NCI-H2196 treated with DMSO at 0.1 percent for 48 hours (cell line): ENCODE measurements at regions not wholly inside any gene's neighbourhood (a gene's known extent, or its start where the extent isn't known, plus 50 kb on each side); places are given as distances from the start of the nearest gene placed in this dataset.

Source experiments
- DNase-seq: peaks from one replicate; lab custom pipeline; 2025; ENCODE audit not compliant: unreplicated experiment; lab: John Stamatoyannopoulos, UW

DNA sequence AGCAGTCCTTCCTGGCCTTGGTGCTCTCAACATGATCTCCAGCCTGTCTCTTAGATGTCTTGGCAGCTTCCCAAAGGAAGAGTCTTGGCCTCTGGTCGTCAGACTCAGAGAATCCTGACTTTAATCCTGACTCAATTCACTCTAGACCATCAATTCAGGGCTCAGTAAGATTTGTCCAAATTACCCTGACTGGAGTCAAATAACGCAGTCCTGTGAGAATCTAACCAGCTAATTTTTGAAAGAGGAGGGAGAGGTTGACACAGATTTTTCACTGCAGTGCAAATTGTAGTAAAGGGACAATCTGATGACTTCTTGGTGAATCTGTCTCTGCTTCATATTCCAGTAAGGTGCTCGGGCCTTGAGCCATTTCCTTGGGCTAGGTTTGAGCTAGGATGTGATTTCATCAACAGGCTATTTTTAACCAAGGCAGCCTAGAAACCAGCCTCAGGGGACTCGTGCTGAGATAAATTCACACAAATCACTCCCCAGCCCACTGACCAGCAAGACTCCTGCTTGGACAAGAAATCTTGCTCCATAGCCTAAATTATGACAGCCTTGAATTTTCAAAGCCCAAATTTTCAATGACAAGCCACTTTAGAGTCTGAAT lies 257.4 kb downstream of the ENC1 start:
- no peak for DNase-seq

- no peak for DNase-seq
These were observed 258.2 kb downstream of the ENC1 start for GRCh38 chr5:74382123-74382855.

- DNase-seq = no peak
These were observed 260.3 kb downstream of the ENC1 start for GRCh38 chr5:74380193-74380592.

DNA sequence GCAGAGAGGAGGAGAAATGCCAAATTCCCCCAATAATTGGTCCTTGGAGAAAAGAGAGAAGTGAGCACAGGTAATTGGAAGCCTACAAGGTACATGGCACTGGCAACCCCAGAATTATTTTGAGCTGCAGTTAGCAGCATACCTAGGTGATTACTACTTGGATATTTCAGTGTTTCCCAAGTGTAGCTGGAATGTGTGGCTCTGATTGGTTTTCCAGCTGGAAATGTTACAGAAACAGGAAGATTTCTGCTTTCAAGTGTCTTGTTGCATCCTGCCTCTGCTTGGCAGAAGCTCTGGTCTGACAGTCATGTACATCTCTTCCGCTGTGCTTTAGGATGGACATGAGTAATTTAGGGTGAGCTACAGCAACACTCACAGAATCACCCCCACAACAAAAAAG lies 262.1 kb downstream of the ENC1 start:
- no peak for DNase-seq

DNA sequence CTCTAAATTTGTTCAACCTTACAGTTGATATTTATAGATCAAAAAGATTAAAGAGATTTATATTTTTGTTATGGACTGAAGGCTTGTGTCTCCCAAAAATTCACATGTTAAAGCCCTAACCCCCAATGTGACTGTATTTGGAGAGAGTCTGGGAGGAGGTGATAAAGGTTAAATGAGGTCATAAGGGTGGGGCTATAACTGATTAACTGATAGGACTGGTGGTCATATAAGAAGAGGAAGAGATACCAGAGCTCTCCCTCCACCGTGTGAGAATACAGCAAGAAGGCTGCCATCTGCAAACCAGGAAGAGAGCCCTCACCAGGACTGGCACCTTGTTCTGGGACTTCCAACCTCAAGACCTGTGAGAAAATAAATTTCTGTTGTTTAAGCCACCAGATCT lies 264.3 kb downstream of the ENC1 start:
- no peak for DNase-seq

DNA sequence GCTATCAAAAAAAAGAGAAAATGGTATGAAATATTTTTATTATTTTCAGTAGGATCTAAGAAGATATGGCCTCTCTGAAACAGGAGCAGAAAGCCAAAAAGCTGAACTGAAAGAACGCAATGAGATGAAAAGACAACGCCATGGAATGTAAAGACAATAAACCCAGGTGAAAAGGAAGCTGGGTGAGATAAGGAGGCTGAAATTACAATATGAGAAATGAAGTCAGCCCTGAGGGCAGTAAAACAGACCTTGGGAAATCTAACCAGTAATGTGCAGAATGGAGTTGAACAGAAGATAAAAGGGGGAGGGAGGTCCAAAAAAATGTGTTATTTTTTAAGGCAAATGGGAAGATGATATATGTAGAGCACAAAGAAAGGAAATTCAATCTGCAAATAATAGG lies 265.3 kb downstream of the ENC1 start:
- DNase-seq = no peak

DNA sequence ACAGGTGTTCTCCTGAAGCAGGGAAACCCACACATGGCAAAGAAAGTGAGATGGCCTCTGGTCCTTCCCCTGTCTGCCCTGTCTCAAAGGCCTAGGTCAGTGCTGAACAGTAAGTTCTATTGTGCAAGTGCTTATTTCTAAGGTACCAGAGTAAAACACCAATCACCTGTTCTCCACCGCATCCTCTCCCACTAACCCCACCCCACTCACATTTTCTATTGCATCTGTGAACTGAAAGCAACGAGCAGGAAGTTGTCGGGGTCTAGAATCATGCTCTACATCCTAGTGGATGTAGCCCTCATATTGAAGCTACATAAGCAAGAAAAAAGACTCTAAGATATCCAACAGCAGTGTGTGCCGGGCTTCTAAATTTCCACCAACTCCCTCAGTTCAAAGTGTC lies 265.9 kb downstream of the ENC1 start:
- no peak for DNase-seq

DNA sequence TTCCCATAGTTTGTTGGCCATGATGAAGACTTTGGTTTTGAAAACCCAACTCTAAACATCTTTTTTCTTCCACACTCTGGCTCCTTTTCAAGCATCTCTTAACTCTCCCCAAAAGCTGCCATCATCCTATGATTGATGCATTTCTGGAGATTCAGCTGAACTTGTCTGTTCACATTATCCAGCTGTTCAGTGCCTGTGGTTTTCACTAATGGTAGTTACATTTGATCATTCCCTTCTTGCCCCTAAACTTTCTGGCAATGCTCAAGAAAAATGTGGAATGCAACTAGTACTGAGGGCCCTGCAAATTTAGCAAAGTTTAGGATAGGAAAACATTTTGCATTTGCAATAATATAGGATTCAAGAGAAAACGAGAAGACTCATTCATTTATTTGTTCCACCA lies 267.5 kb downstream of the ENC1 start:
- no peak for DNase-seq

DNA sequence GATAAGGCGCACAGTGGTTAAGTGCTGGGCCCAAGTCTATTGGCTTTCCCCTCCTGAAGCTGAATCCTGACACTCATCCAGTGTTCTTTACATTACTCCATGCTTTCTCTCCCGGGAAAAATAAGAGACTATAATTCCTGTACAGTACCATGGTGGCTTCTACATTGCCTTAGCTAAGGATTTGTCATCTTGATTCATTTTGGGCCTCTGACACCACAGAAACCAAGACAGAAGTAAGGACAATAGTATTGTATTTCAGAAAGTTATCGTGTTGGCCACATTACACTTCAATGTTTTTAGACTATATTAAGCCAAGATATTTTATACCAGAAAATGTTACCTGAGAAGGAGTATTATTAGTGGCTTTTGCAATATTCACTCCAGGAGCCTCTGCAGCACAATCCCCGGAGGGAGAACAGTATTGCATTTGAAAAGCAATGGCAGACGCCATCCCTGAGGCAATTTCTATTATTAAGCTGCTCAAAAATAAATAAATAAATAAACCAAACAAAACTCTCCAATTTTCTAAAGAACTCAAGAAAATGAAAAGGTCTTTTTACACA lies 267.9 kb downstream of the ENC1 start:
- no peak for DNase-seq

GRCh38 chr5:74372051-74372450 lies 268.5 kb downstream of the ENC1 start:
- DNase-seq = no peak

- no peak for DNase-seq
These were observed 268.9 kb downstream of the ENC1 start for GRCh38 chr5:74371621-74372020.

DNA sequence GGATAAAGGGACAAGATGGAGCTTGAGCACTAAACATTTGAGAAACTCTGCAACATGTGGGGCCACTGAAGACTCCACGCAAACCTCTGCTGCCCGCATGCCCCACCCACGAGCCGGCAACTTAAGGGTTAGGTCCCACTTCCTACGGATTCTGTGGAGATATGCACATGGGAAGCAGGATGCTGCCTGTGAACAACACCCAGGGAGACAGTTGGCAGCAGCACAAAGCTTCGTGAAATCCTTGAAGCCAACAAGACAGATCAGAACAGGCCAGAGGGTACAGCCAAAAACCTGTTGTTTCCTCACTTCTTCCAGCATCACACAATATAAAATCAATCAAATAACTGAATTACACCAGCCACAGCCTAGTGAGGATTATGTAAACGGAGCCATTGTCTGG lies 270.4 kb downstream of the ENC1 start:
- no peak for DNase-seq

DNA sequence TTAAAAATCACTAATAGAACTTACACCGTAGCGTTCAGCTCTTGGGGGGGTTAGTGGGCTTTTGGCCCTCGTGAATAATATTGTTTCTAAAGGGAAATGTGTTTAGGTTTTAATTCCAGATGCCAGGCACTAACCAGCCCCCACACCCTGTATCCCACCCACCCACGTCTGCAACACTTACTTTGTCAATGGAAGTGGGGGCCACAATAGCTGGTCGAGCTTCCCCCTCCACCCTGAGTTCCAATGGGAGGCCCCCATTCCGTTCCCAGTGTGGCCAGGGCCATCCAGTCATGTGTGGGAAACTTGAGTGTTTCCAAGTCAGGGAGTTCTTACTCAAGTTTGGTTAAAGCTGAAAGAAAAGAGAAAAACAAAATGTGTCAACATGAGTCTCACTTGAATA lies 271.4 kb downstream of the ENC1 start:
- DNase-seq = no peak

- DNase-seq = no peak
These were observed 272.6 kb downstream of the ENC1 start for GRCh38 chr5:74367934-74368333.

DNA sequence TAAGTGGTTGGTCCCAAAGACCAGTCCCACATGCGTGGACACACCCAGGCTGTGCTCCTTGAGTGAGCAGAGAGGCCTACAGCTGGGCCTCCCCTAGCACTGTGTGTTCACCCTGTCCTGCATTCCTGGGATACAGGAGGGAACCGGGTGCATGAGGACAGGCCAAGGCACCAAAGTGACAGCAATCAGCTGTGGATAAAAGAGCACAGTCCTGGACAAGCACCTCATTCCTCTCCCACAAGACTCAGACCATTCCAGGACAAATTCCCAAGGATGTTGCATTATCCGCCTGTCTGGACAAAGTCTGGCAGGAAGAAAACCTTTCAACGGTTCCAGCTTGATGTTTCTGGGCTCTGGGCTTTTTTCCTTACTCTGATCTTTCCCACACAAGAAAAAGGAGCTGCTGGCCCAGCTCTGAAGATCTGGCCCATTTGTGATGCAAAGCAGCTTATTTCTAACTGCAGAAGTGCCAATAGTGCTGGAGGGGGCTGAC lies 273.2 kb downstream of the ENC1 start:
- DNase-seq = no peak

GRCh38 chr5:74365723-74366122 lies 274.8 kb downstream of the ENC1 start:
- no peak for DNase-seq

- DNase-seq = no peak
These were observed 276.0 kb downstream of the ENC1 start for GRCh38 chr5:74364507-74364906.

DNA sequence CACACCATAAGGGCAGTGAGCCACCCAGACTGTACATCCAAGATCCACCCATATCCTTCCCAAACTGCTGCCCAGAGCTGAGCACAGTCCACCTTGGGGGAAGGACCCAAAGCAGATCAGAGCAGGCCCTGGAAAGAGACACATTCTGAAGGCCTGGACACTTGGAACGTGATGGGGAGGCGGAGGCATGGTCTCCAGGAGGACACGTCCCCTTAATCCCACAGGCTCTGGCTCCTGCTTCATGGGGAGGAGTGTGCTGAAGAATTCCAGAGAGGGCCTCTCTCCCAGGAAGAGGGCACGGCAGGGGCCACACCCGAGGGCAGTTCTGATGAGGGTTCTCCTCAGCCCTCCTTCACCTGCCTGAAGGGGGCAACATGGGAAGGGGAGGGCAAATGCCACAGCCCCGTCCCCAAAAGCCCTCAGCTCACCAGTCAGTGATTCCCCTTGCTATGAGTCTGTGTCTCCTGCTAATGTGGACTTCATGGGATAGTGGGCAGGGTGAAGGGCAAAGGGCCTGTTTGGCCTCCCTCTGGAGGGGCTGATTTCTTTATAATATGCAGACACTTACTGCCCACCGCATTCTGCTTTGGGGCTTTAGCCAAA lies 276.8 kb downstream of the ENC1 start:
- DNase-seq = no peak

DNA sequence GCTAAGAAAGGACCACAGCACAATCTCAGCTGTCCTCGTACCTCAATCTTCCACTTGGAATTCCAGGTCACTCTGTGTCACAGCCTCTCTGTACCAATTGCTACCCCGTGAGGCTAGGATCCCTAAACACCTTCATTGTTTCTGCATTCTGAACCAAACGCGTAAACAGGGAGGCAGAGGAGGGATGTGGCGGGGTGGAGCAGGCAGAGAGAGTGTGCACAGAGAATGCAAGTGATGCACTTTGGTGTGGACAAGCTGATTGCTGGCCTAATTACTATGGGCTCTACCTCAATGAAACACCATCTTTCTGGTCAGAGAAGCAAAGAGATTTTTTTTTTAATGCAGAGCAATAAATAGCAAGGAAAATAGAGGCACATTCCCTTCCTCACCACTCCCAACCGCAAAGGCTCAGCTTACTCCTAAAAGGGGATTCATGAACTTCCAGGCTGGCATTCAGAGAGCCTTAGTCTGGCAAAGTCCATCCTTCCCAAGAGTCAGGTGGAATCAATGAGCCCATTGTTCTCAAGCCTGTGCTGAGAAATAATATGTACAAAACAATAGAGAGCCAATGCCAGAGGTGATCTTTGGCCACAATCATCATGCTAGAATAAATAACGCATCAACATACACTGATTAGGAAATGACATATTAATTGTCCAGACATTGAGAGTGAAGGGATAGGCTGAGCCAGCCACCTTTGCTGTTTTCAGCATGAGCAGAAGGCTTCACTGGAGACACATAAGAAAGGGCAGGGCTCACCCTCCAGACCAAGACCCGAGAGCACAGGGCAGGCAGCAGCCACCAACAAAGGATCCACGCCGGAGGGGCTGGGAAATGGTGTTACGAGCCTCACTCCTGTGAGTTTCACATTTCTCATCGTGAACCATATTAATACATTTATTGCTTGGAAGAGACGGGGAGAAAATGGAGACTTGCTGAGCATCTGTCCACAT lies 278.8 kb downstream of the ENC1 start:
- DNase-seq = no peak

DNA sequence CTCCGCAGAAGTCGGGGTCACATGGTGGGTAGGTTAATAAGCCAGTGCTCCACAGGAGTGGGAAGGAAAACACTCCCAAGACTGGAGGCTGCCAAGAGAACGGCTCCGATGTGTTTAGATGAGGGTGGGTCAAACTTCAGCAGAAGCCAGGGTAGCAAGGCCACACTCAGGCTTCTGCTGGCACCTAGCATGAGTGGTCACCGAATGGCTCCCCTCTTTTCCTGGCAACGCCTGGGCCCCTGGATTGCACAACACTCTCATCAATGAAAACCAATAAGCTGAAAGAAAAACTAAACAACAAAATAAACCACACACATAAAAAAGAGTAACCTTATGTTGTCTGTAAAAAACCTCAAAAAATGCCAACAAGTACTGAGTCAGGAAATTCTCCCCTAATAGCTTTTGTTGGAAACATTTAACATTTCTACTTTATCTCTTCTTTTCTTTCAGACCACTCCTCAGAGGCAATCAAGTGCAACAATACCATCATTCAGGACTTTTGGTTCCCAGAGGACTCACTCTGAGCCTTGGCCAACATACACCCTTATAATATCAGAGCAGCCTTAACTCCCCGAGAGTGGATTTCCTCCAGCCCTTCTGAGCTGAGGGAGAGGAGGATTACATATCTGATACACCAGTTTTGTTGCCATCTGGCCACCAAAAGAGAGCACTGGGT lies 279.9 kb downstream of the ENC1 start:
- DNase-seq = no peak
